ENCODE measurements at regions not wholly inside any gene's neighbourhood (a gene's known extent, or its start where the extent isn't known, plus 50 kb on each side); places are given as distances from the start of the nearest gene placed in this dataset.

DNA sequence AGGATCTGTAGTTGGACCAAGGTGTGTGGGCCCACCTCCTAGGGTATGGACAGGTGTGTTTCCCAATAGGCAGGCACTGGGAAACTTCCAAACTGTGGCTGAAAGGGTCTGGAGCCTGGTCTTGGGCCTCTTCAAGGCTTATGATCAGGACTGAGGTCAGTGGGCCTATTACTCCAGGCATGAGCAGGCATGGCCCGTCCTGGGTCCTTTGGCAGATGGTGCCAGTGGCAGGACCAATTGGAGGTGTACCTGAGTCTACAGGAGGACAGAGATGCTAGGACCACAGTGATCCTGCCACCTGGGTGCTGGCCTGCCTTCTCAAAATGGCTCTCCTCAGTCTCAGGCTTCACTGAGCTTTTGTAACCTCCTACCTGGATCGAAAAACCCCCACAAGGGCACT lies 95.4 kb downstream of the RAB18 start:
- no peak for DNase-seq

GRCh38 chr10:27600930-27601329 lies 96.8 kb downstream of the RAB18 start:
- peak in 1 of 3 experiments; percentile 6 for DNase-seq

GRCh38 chr10:27601503-27601902 lies 97.4 kb downstream of the RAB18 start:
- DNase-seq = no peak

DNA sequence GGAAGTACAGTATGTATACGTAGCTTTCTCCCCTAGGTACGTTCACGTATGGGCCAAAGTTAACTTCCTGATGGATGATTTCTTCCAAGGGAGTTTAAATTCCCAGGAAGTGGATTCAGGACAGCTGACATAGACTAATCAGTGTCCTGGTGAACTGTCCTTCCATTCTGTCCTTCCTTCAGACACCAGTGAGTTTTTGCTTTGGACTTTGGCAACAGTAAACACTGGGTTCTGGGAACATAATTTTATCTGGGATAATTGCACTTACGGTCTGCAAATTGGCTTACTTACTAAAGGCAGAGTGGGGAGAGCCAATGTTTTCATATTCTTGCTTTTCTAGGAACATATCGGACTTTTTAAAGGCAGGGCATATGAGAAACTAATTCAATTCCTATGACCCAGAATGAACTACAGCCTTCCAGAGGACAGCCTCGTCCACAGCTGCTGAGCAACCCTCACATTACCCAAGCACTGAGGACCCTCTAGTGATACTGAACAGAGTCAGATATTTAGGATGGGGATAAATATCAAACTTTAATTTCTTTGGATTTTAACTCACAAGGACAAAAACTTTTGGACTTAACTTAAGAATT lies 97.9 kb downstream of the RAB18 start:
- no peak for DNase-seq

DNA sequence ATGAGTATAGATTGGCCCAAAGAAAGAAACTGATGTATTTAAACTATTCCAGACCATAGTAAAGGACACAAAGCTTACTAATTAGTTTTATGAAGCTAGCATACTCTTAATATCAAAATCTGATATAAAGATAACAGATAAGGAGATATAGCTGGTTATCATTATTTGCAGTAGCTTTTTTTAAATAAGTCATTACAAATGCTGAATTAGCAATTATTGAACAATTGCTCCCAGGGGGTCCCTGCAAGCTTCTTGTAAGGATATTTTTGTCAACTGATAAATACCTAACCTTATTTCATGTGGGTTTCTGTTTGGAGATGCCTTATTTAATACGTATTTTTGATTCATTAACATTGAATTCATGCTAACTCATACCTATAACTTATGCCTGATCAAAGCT lies 99.0 kb downstream of the RAB18 start:
- DNase-seq = no peak

DNA sequence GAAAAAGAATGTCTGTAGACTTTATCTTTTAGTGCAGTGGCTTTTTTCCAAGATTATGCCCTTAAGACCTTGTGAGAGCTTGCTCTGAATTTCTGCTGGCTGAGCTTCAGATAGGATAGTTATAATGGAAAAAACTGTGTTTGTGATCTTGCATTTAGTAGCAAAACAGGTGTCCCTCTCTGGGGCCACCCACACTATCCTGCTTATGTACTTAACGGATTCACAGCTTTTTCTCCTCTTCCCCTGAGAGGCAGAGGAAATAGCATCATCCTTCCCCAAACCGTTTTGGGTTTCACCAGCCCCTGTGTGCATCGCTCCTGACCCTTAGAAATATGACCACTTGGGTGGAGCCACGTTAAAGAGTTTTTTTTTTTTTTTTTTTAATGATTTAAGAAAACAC lies 101.2 kb downstream of the RAB18 start:
- no peak for DNase-seq

DNA sequence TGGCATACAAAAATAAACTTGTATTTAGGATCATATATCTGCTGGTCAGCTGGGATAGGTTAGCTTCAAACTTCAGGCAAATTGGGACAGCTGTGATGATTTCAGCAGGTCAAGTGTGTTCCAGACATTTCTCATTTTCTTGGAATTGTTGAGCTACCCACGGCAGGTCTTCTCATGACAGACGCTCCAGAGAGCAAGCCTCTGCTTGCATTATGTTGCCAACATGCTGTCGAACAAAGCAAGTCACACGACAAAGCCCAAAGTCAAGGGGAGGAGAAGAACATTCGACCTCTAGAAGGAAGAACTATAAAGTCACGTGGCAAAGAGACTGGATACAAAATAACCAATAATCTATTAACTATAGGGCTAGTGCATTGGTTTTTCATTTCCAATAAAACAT lies 103.5 kb downstream of the RAB18 start:
- no peak for DNase-seq

DNA sequence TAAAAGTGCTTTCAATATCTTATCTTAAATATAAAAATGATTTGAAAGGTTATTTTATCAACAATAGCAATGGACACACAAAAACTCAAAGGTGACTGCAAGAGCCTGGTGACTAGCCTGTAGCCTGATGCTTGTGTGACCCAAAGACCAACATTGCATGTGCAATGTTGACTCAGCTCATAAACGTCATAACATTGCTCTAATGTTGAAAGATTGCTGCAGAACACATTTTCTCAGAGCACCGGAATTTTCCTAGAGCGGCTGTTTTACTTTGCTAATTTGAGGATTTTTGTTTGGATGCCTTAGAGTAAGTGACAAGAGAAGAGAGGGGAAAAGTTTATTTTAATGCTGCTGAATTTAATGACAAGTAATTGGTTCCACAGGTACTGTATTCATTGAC lies 107.1 kb downstream of the RAB18 start:
- DNase-seq = peak in 1 of 3 experiments; percentile 22

- DNase-seq = peak; percentile 50 to 82 (median 57)
These were observed 107.8 kb downstream of the RAB18 start for GRCh38 chr10:27611744-27612550.

- peak in 1 of 3 experiments; percentile 47 for DNase-seq
These were observed 108.5 kb downstream of the RAB18 start for GRCh38 chr10:27612551-27613035.

- DNase-seq = no peak
These were observed 110.7 kb downstream of the RAB18 start for GRCh38 chr10:27614776-27615175.

DNA sequence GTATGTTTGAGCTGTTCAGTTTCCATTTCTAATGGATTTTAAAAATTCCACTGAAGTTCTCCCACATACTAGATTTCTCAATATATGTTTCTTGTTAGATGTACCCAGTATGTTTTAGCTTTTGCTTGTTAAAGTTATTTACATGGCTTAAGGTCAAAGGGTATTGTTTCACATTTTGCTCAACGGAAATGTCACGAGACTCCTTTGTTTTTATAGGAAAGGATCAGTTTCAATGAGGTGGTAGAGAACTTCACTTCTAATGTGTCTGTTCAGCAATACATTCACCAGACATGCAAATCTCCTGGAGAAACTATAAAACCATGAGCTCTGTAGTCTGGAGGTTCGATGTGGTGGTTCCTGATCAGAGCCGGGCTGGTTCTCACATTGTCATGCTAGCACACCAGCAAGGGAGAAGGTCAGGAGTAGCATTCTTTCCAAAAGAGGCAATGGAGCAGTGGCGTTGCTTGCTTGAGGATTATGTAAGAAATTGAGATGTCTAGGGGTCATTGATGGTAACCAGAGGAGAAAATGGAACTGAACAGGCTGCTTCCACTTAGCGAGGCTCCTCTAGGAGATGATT lies 114.0 kb downstream of the RAB18 start:
- no peak for DNase-seq

GRCh38 chr10:27618906-27619305 lies 114.8 kb downstream of the RAB18 start:
- no peak for DNase-seq

GRCh38 chr10:27619329-27619728 lies 115.2 kb downstream of the RAB18 start:
- no peak for DNase-seq

DNA sequence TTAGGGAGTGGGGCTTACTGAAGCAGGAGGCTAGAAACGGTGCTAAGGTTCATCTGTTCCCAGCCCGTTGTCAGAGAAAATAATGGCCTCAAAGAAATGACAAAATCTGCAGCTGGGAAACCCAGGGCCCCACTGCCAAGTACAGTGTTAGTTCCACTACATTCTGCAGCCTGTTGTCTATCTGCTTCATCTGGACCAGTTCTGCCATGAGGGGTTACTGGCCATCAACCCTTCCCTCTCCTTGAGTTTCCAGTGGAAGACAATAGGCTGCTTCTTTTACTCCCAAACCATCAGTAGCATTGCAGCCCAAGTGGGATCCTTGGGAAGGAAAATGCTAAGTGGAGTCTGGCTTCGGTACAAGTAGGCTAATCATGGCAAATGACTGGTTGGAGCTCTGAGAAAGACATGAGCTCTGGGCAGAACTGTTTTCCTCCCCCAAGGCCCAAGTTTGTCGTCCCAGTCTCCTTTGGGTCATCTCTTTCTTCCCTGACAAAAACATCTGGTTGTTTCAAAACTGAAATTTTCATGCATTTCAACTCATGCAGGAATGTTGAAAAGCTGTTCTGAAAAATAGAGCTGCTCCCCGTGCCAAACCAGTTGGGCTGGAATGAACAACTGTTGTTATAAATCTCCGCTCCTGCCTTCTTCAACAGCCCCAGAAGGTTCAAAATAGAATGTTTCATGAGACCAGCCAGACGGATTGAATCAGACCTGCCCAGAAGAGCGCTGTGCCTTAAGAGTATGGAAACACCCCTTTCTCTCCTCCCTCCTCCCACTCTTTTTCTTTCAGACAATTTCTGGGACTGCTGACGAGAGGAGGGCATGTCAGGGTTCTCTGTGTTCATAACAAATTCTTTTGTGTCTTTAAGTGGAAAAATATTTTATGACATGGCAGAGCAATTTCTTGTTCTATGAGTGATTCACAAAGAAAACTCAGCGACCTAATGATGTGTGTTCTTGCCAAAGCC lies 116.6 kb downstream of the RAB18 start:
- no peak for DNase-seq

GRCh38 chr10:27621461-27621860 lies 117.4 kb downstream of the RAB18 start:
- no peak for DNase-seq

DNA sequence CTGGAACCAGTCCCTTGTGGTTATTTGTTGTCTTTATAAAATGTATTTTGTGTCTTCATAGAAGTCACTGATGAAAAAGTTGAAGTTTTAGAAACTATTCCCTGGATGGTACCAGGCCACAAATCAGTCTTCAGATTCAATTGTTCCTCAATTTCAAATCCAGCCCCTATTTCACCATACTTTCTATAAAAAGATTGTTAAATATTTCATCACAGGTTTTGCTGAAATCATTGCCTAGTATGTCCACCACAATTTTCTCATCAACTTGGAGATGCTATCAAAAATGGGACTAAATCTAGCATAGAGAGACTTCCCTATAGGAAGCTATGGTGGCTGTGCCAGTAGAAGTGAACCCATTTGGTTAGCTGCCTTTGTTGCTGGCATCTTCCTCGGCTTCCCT lies 118.5 kb downstream of the RAB18 start:
- DNase-seq = no peak
